Neutrophil (primary cell): ENCODE measurements at regions not wholly inside any gene's neighbourhood (a gene's known extent, or its start where the extent isn't known, plus 50 kb on each side); places are given as distances from the start of the nearest gene placed in this dataset.

Experiments used
- H3K27ac ChIP-seq: fragments of 200-600 bp; sonication (generic); 2 replicates; pipeline ENCODE4 v1.5.1; 2016; ENCODE audit warnings: mild to moderate bottlenecking, moderate library complexity
- H3K27me3 ChIP-seq: fragments of 200-600 bp; sonication (generic); 2 replicates; pipeline ENCODE4 v1.6.0; 2016; ENCODE audit warnings: mild to moderate bottlenecking
- H3K36me3 ChIP-seq: fragments of 200-600 bp; sonication (generic); 2 replicates; pipeline ENCODE4 v1.5.1; 2017
- H3K4me1 ChIP-seq, 2 experiments: fragments of 200-600 bp in 1 of 2; sonication (generic) in 1 of 2; 1 replicate in 1 of 2; 2 replicates in 1 of 2; pipeline versions ENCODE4 v1.5.1 to v1.6.1; 2013 to 2016; ENCODE audit warnings: low read depth in 1 of 2, low read length in 1 of 2, mild to moderate bottlenecking in 1 of 2, moderate library complexity in 1 of 2; ENCODE audit not compliant: control insufficient read depth in 1 of 2, insufficient read depth in 1 of 2
- H3K4me3 ChIP-seq, 2 experiments: fragments of 200-600 bp in 1 of 2; sonication (generic) in 1 of 2; 1 replicate in 1 of 2; 2 replicates in 1 of 2; pipeline ENCODE4 v1.5.1; 2013 to 2016; ENCODE audit warnings: low read depth in 1 of 2, low read length in 1 of 2, mild to moderate bottlenecking in 1 of 2, moderate library complexity in 1 of 2
- H3K9me3 ChIP-seq: fragments of 200-600 bp; sonication (generic); 2 replicates; pipeline ENCODE4 v1.5.1; 2016
- TF ChIP-seq, protein P1 (sequence below): fragments of 200-600 bp; sonication (generic); IDR thresholded peaks from 2 replicates; pipeline ENCODE4 v1.5.1; 2016; ENCODE audit warnings: antibody characterized with exemption

DNA sequence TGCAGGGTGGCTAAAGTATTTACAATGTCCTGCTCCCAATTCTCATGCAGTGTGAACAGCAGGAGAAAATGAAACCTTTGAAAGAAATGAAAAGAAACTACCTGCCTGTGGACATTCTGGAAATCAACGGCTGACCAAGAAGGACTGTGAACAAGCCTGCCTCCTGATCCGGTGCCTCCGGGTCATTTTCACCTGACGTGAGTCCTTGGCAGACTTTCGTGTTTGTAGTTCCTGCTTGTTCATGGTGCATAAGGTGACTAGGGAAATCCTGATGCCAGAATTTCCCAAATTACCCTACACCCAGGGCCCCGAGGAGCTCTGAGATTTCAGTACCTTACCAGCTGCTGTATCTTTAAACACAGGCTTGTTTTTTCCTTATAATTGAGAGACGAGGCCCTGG is 317.5 kb downstream of the TLE1 start:
- Histone ChIP-seq H3K9me3 (no peaks in the 10 kb centered on the region), H3K36me3 (no peaks in the 10 kb centered on the region)
- TF ChIP-seq, protein P1, sequence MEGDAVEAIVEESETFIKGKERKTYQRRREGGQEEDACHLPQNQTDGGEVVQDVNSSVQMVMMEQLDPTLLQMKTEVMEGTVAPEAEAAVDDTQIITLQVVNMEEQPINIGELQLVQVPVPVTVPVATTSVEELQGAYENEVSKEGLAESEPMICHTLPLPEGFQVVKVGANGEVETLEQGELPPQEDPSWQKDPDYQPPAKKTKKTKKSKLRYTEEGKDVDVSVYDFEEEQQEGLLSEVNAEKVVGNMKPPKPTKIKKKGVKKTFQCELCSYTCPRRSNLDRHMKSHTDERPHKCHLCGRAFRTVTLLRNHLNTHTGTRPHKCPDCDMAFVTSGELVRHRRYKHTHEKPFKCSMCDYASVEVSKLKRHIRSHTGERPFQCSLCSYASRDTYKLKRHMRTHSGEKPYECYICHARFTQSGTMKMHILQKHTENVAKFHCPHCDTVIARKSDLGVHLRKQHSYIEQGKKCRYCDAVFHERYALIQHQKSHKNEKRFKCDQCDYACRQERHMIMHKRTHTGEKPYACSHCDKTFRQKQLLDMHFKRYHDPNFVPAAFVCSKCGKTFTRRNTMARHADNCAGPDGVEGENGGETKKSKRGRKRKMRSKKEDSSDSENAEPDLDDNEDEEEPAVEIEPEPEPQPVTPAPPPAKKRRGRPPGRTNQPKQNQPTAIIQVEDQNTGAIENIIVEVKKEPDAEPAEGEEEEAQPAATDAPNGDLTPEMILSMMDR = no peak

DNA sequence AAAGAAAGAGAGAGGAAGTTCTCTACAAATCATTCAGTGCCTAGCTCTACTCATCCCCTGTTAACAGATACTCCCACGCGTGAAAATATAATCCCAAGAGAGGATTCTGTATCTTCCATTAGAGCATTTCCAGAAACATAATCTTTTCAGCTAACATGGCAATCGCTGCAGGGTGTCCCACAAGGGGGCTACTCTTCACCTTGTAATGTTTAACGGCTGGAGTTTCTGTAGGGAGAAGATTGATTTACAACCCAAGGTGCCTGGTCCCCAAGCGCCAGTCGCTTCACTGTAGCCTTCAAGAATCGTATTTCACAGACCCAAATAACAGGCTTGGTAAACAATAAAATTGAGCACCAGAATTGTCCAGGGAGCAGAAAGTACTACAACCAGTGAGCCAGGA is 318.7 kb downstream of the TLE1 start:
- H3K4me1 ChIP-seq = peaks cover 0 to 5% of the 10 kb centered on the region in 2 experiments
- TF ChIP-seq, protein P1 = no peak
- no peaks in the 10 kb centered on the region for H3K9me3 ChIP-seq
- H3K27ac ChIP-seq = no peak overlapping the region
- no peak overlapping the region for H3K4me3 ChIP-seq
- H3K36me3 ChIP-seq = no peaks in the 10 kb centered on the region
- H3K27me3 ChIP-seq = no peaks in the 10 kb centered on the region

More for the DNA sequence above, 317.5 kb downstream of the TLE1 start:
- Histone ChIP-seq H3K27me3 (no peaks in the 10 kb centered on the region), H3K27ac (no peak overlapping the region), H3K4me1 (peaks cover 0 to 6% of the 10 kb centered on the region in 2 experiments), H3K4me3 (no peak overlapping the region)

DNA sequence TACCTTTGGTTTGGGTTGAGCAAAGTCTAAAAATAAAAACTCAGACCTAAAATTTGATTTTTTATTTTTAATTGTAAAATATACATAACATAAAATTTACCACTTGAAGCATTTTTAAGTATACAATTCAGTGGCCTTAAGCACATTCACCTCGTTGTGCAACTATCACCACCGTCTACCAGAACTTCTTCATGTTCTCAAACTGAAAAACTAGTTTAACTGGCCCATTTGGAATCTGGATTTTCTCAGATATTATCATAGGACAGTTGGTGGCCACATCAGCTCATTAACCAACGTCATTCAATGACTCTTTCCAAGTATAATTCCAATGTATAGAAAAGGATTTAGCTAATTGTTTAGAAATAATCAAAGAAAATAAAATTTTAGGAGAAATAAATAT is 319.3 kb downstream of the TLE1 start:
- H3K27me3 ChIP-seq = no peaks in the 10 kb centered on the region
- no peaks in the 10 kb centered on the region for H3K4me1 ChIP-seq
- no peaks in the 10 kb centered on the region for H3K9me3 ChIP-seq
- no peak overlapping the region for H3K27ac ChIP-seq
- H3K36me3 ChIP-seq = no peaks in the 10 kb centered on the region
- TF ChIP-seq, protein P1 = no peak
- H3K4me3 ChIP-seq = no peak overlapping the region

DNA sequence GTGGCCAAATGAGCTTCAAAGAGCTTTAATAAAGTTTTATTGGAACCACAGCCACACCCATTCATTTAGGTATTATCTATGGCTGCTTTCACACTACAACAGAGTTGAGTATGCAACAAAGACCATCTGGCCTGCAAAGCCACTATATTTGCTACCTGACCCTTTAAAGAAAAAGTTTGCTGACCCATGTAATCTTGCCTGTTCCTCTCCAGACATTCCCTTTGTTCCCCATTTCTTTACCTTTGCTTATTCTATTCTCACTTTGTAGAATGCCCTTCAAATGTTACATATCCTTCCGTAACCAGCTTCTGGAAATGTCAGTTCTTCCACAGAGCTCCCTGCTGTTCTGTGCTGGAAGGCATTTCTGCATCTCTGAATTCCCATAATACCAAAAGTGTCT is 320.2 kb downstream of the TLE1 start:
- Histone ChIP-seq H3K36me3 (no peaks in the 10 kb centered on the region), H3K4me3 (no peak overlapping the region), H3K4me1 (no peaks in the 10 kb centered on the region), H3K27ac (no peak overlapping the region), H3K27me3 (no peaks in the 10 kb centered on the region), H3K9me3 (no peaks in the 10 kb centered on the region)
- TF ChIP-seq, protein P1 = no peak

DNA sequence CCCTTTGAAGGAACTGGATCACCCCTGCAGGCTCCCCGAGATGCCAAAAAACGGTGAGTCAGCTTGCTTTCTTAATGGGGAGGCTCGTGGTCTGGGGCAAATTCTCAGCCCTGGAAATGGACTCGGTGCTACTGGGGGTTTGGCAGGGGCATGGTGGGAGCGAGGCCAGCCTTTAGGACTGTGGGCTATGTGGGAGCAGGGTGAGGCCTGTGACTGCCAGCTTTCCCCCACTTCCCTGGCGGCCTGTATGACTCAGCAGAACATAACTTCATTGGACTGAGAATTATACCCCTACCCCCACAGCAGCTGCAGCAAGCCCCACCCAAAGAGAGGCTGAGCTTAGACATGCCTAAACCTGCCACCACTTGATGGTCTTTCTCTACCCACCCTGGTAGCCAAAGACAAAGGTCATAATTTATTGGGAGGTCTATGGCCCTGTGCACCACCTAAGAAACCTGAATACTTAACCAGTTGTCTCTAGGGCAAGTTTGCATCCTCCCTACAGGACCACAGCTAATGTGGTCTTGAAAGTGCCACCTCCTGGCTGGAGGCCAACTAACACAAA is 325.3 kb downstream of the TLE1 start:
- TF ChIP-seq, protein P1 = no peak
- Histone ChIP-seq H3K27ac (no peak overlapping the region), H3K9me3 (no peaks in the 10 kb centered on the region), H3K4me1 (no peaks in the 10 kb centered on the region), H3K27me3 (no peaks in the 10 kb centered on the region), H3K4me3 (no peak overlapping the region), H3K36me3 (no peaks in the 10 kb centered on the region)

DNA sequence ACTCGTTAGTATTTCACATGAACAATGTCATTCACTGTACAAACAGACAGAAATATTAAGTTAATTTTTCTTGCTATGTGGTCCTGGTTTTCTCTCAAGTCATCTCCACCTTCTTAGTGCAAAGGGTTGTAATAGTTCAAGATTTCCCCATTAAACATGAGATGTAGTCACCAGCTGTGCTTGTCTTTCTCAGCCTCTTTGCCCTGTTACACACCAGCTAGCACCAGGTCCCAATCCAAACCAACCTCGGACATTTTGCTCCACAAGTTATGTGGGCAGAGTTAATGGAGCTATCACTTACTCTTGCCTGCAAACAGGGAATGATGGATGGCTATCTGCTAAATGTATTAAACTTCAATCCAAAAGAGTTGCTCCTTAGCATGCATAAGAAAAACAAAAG is 328.1 kb downstream of the TLE1 start:
- H3K27ac ChIP-seq = no peak overlapping the region
- no peak overlapping the region for H3K4me3 ChIP-seq
- TF ChIP-seq, protein P1 = no peak
- H3K4me1 ChIP-seq = no peaks in the 10 kb centered on the region
- no peaks in the 10 kb centered on the region for H3K27me3 ChIP-seq
- H3K9me3 ChIP-seq = no peaks in the 10 kb centered on the region
- no peaks in the 10 kb centered on the region for H3K36me3 ChIP-seq
